OCI-LY7 (cell line): ENCODE measurements at regions not wholly inside any gene's neighbourhood (a gene's known extent, or its start where the extent isn't known, plus 50 kb on each side); places are given as distances from the start of the nearest gene placed in this dataset.

Source experiments
- CTCF ChIP-seq: fragments of 200-600 bp; sonication (generic); conservative IDR thresholded peaks from 2 replicates; pipeline ENCODE4 v1.5.1; 2014; ENCODE audit warnings: mild to moderate bottlenecking, antibody characterized with exemption, low read length, moderate library complexity, mixed read lengths
- EZH2phosphoT487 ChIP-seq: fragments of 200-600 bp; sonication (generic); IDR thresholded peaks from 2 replicates; pipeline ENCODE4 v1.6.1; 2018; ENCODE audit warnings: low read depth, borderline replicate concordance, mild to moderate bottlenecking, mixed run types, antibody characterized with exemption, low read length, moderate library complexity, mixed read lengths

- no peak for TF ChIP-seq CTCF
- TF ChIP-seq EZH2phosphoT487, result no peak
These were observed 189.6 kb downstream of the MAFB start for GRCh38 chr20:40499391-40499790.
